Fibroblast of lung (primary cell): ENCODE measurements at regions not wholly inside any gene's neighbourhood (a gene's known extent, or its start where the extent isn't known, plus 50 kb on each side); places are given as distances from the start of the nearest gene placed in this dataset.

ENCODE experiments used
- EZH2 ChIP-seq: IDR thresholded peaks from 2 replicates; pipeline ENCODE4 v1.5.1; 2012; ENCODE audit warnings: low read length, control low read depth, mild to moderate bottlenecking; ENCODE audit errors: missing control alignments
- TF ChIP-seq, protein P1 (sequence below), 2 donors: IDR thresholded peaks in 1 of 2; conservative IDR thresholded peaks in 1 of 2; 1 replicate in 1 of 2; 2 replicates in 1 of 2; pipeline ENCODE4 v1.5.1; 2011 to 2012; ENCODE audit warnings: low read length in 2 of 2, control low read depth in 1 of 2, inconsistent platforms in 1 of 2, low read depth in 1 of 2, mild to moderate bottlenecking in 1 of 2

- TF ChIP-seq, protein P1, sequence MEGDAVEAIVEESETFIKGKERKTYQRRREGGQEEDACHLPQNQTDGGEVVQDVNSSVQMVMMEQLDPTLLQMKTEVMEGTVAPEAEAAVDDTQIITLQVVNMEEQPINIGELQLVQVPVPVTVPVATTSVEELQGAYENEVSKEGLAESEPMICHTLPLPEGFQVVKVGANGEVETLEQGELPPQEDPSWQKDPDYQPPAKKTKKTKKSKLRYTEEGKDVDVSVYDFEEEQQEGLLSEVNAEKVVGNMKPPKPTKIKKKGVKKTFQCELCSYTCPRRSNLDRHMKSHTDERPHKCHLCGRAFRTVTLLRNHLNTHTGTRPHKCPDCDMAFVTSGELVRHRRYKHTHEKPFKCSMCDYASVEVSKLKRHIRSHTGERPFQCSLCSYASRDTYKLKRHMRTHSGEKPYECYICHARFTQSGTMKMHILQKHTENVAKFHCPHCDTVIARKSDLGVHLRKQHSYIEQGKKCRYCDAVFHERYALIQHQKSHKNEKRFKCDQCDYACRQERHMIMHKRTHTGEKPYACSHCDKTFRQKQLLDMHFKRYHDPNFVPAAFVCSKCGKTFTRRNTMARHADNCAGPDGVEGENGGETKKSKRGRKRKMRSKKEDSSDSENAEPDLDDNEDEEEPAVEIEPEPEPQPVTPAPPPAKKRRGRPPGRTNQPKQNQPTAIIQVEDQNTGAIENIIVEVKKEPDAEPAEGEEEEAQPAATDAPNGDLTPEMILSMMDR (conservative IDR thresholded peaks at IDR 0.05 in 1 of 2, IDR thresholded peaks at IDR 0.05 in 1 of 2; ENCODE audit: low read depth in 1 of 2, low read length in 2 of 2), result no peak
- no peak for TF ChIP-seq EZH2
Measured at GRCh38 chr7:115099906-115100305, 178.0 kb downstream of the MDFIC start.
